Hepatocyte (in vitro differentiated cells): ENCODE measurements at regions not wholly inside any gene's neighbourhood (a gene's known extent, or its start where the extent isn't known, plus 50 kb on each side); places are given as distances from the start of the nearest gene placed in this dataset.
"Not testable (repeated sequence)": the region's sequence is repeated elsewhere in the genome, so short reads cannot be mapped to it uniquely, and the experiment has no call there.

ENCODE experiments used
- CTCF ChIP-seq: fragments of 200-600 bp; sonication (generic); IDR thresholded peaks from 2 replicates; pipeline ENCODE4 v1.5.1; 2016; ENCODE audit warnings: antibody characterized with exemption, mild to moderate bottlenecking; ENCODE audit not compliant: poor library complexity
- EZH2 ChIP-seq: fragments of 200-600 bp; sonication (generic); IDR thresholded peaks from 2 replicates; pipeline ENCODE4 v1.6.1; 2016; ENCODE audit warnings: antibody characterized with exemption, mild to moderate bottlenecking, borderline replicate concordance
- EZH2phosphoT487 ChIP-seq: fragments of 200-600 bp; sonication (generic); IDR thresholded peaks from one replicate; pipeline ENCODE4 v1.6.1; 2018; ENCODE audit warnings: antibody characterized with exemption, mild to moderate bottlenecking, low read depth, moderate library complexity; ENCODE audit not compliant: unreplicated experiment, severe bottlenecking

- not testable (repeated sequence) for TF ChIP-seq CTCF, EZH2, EZH2phosphoT487
Observed at GRCh38 chr4:183378347-183378746, 56.1 kb upstream of the CLDN24 start.
